Lower leg skin (tissue), 4 donors: ENCODE measurements at regions not wholly inside any gene's neighbourhood (a gene's known extent, or its start where the extent isn't known, plus 50 kb on each side); places are given as distances from the start of the nearest gene placed in this dataset.
A peak's percentile ranks its signal among the peaks of the same experiment; 100 is the strongest.
"Not testable (repeated sequence)": the region's sequence is repeated elsewhere in the genome, so short reads cannot be mapped to it uniquely, and the experiment has no call there.

Experiments used
- DNase-seq, 2 donors: peaks; one replicate each; pipeline ENCODE4 v3.0.0-alpha.2; 2019; ENCODE audit warnings: low spot score in 2 of 2
- H3K4me3 ChIP-seq: fragments of 200-600 bp; sonication (generic); 2 replicates; pipeline ENCODE4 v1.5.1; 2017; ENCODE audit warnings: mild to moderate bottlenecking, low read depth; ENCODE audit not compliant: poor library complexity, severe bottlenecking
- CTCF ChIP-seq, 3 donors: fragments of 450-650 bp; IDR thresholded peaks; one replicate each; pipeline ENCODE4 v1.5.1; 2016; ENCODE audit warnings: antibody characterized with exemption in 3 of 3, mild to moderate bottlenecking in 3 of 3, moderate library complexity in 2 of 3
- POLR2A ChIP-seq, 2 donors: fragments of 450-650 bp; IDR thresholded peaks; one replicate each; pipeline ENCODE4 v1.6.1; 2016 to 2017; ENCODE audit warnings: antibody characterized with exemption in 2 of 2, mild to moderate bottlenecking in 1 of 2, moderate library complexity in 1 of 2
- WGBS, 2 donors: methylation state at CpG; one replicate each; pipeline ENCODE4 v1.1.5; 2018; 5-methylcytosine and 5-hydroxymethylcytosine counted together
- intact Hi-C: fragments of 100-400 bp; cut with DNase I; formaldehyde crosslinking; loops from one replicate; pipeline ENCODE4 v1.15.0; 2023; ENCODE audit warnings: low total_unique reads

GRCh38 chr11:33957304-33957917 lies 65.5 kb upstream of the LMO2 start:
- H3K4me3 ChIP-seq, result no peak overlapping the region
- intact Hi-C loops, result no loop called here
- TF ChIP-seq CTCF (IDR thresholded peaks at IDR 0.05) (no peak), POLR2A (IDR thresholded peaks at IDR 0.05) (no peak)
- DNase-seq, result no peak
- WGBS, 2 donors, result 74 to 85% methylated on average over 6 of the region's 6 CpGs

- DNase-seq, result no peak
- intact Hi-C loops, result no loop called here
- 81 to 89% methylated on average over 3 of the region's 3 CpGs for WGBS, 2 donors
- TF ChIP-seq CTCF (IDR thresholded peaks at IDR 0.05), result no peak
- TF ChIP-seq POLR2A (IDR thresholded peaks at IDR 0.05), result no peak
- H3K4me3 ChIP-seq, result no peak overlapping the region
Observed at GRCh38 chr11:33956611-33957010, 64.7 kb upstream of the LMO2 start.

GRCh38 chr11:33953289-33953688 lies 61.4 kb upstream of the LMO2 start:
- no peak overlapping the region for H3K4me3 ChIP-seq
- no peak for DNase-seq
- 32 to 54% methylated on average over 5 of the region's 5 CpGs for WGBS, 2 donors
- no peak for TF ChIP-seq CTCF (IDR thresholded peaks at IDR 0.05)
- no peak for TF ChIP-seq POLR2A (IDR thresholded peaks at IDR 0.05)
- intact Hi-C loops, result no loop called here

- peak in 1 of 2 donors; percentile 21 for DNase-seq
- 70 to 87% methylated on average over 5 of the region's 5 CpGs for WGBS, 2 donors
- intact Hi-C loops, result no loop called here
- TF ChIP-seq POLR2A (IDR thresholded peaks at IDR 0.05) (no peak), CTCF (IDR thresholded peaks at IDR 0.05) (no peak)
- H3K4me3 ChIP-seq, result no peak overlapping the region
Observed at GRCh38 chr11:33952805-33953204, 60.9 kb upstream of the LMO2 start.

- no peak overlapping the region for H3K4me3 ChIP-seq
- no peak for DNase-seq
- intact Hi-C loops, result no loop called here
- TF ChIP-seq POLR2A (IDR thresholded peaks at IDR 0.05) (no peak), CTCF (IDR thresholded peaks at IDR 0.05) (no peak)
- 88 to 91% methylated on average over 8 of the region's 8 CpGs for WGBS, 2 donors
Observed at GRCh38 chr11:33949252-33949913, 57.5 kb upstream of the LMO2 start.

- no peak overlapping the region for H3K4me3 ChIP-seq
- DNase-seq, result no peak
- WGBS, 2 donors, result 69 to 70% methylated on average over 2 of the region's 2 CpGs
- TF ChIP-seq CTCF (IDR thresholded peaks at IDR 0.05) (no peak), POLR2A (IDR thresholded peaks at IDR 0.05) (no peak)
- intact Hi-C loops, result no loop called here
Observed at GRCh38 chr11:33948494-33948893, 56.6 kb upstream of the LMO2 start.

- WGBS, 2 donors, result 94 to 96% methylated on average over 5 of the region's 5 CpGs
- DNase-seq, result peak in 1 of 2 donors; percentile 14
- intact Hi-C loops, H3K4me3 ChIP-seq: not testable (repeated sequence)
Observed at GRCh38 chr11:33947918-33948317, 56.0 kb upstream of the LMO2 start.
